Cardiac fibroblast (primary cell): ENCODE measurements at regions not wholly inside any gene's neighbourhood (a gene's known extent, or its start where the extent isn't known, plus 50 kb on each side); places are given as distances from the start of the nearest gene placed in this dataset.

Experiments
- DNase-seq, 2 donors: peaks; one replicate each; pipeline versions ENCODE4 v3.0.0 to v3.0.0-alpha.2; 2010; ENCODE audit warnings: low read depth in 2 of 2
- H3K4me3 ChIP-seq, 2 donors: replicated peaks in 1 of 2; 1 replicate in 1 of 2; 2 replicates in 1 of 2; pipeline ENCODE4 v1.5.1; 2011; ENCODE audit warnings: low read depth in 2 of 2, low read length in 2 of 2, mild to moderate bottlenecking in 2 of 2, moderate library complexity in 1 of 2
- CTCF ChIP-seq: IDR thresholded peaks from one replicate; pipeline ENCODE4 v1.5.1; 2011; ENCODE audit warnings: low read depth, mild to moderate bottlenecking, low read length, inconsistent platforms

- no peak for TF ChIP-seq CTCF
- H3K4me3 ChIP-seq: no peak overlapping the region
- DNase-seq: no peak
Observed at GRCh38 chr11:15662285-15662684, 547.6 kb downstream of the INSC start.

- H3K4me3 ChIP-seq: no peak overlapping the region
- no peak for DNase-seq
- no peak for TF ChIP-seq CTCF
Observed at GRCh38 chr11:15663777-15664218, 549.1 kb downstream of the INSC start.

GRCh38 chr11:15665368-15665871 lies 550.7 kb downstream of the INSC start:
- no peak for TF ChIP-seq CTCF
- H3K4me3 ChIP-seq: no peak overlapping the region
- peak; percentile 81 to 82 for DNase-seq

DNA sequence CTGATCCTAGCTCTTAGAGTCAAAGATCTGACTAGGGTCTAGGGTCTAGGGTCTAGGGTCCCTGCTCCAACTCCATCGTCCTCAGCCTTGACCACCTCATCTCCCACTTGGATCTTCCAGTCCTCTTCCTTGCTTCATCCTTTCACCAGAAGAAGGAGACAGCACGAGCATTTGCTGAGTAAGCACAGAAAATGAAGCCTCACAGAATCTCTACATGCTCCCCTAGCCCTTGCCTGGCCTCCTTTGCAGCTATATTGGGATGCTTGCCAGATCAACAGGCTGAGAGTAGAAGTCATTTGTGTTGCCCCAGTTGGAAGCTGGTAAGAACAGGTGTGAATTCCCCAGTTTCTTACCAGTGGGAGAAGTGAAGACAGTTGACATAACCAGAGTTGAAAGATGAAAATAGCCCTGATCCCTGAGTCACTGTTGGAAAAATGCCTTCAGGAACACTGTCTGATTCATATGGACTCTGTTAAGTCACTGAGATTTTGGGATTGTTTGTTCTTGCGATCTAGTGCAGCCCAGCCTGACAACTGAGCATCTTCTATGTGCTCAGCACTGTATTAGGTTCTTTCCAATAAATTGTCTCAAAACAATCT lies 552.5 kb downstream of the INSC start:
- no peak overlapping the region for H3K4me3 ChIP-seq
- DNase-seq: peak; percentile 26 to 73
- no peak for TF ChIP-seq CTCF

GRCh38 chr11:15668718-15669117 lies 554.0 kb downstream of the INSC start:
- TF ChIP-seq CTCF: no peak
- no peak for DNase-seq

GRCh38 chr11:15670520-15671070 lies 555.9 kb downstream of the INSC start:
- no peak for TF ChIP-seq CTCF
- no peak for DNase-seq
- H3K4me3 ChIP-seq: no peak overlapping the region

More at GRCh38 chr11:15668718-15669117, 554.0 kb downstream of the INSC start:
- H3K4me3 ChIP-seq: no peak overlapping the region
